ENCODE measurements at regions not wholly inside any gene's neighbourhood (a gene's known extent, or its start where the extent isn't known, plus 50 kb on each side); places are given as distances from the start of the nearest gene placed in this dataset.
"Not testable (repeated sequence)": the region's sequence is repeated elsewhere in the genome, so short reads cannot be mapped to it uniquely, and the experiment has no call there.

- intact Hi-C loops (cut with DNase I; ENCODE audit: low total_unique reads) = loop anchor here (5.0 kb wide), 1 partner anchor 171 kb away; no protein-coding TSS in a partner anchor
- H3K27ac ChIP-seq = peak overlapping the region; percentile 72 to 83
- DNase-seq (ENCODE audit: low spot score in 2 of 2) = peak in 1 of 2 donors; percentile 89
These were observed 196.0 kb downstream of the BTBD3 start for GRCh38 chr20:12113468-12114371.

GRCh38 chr20:12129114-12129513, 211.4 kb downstream of the BTBD3 start:
- intact Hi-C loops (cut with DNase I; ENCODE audit: low total_unique reads); H3K4me1 ChIP-seq; H3K27ac ChIP-seq; H3K9me3 ChIP-seq; H3K27me3 ChIP-seq; H3K36me3 ChIP-seq; DNase-seq (ENCODE audit: low spot score in 2 of 2); H3K4me3 ChIP-seq: not testable (repeated sequence)

More at GRCh38 chr20:12113468-12114371, 196.0 kb downstream of the BTBD3 start:
- no peak overlapping the region for H3K4me3 ChIP-seq
- TF ChIP-seq CTCF (IDR thresholded peaks at IDR 0.05) (no peak), POLR2A (IDR thresholded peaks at IDR 0.05) (no peak), POLR2AphosphoS5 (IDR thresholded peaks at IDR 0.05) (peak in 1 of 3 donors; percentile 60)
- no peaks in the 10 kb centered on the region for H3K27me3 ChIP-seq
- H3K36me3 ChIP-seq = no peaks in the 10 kb centered on the region
- H3K9me3 ChIP-seq = no peaks in the 10 kb centered on the region
- peaks cover 0 to 8% of the 10 kb centered on the region in 2 donors for H3K4me1 ChIP-seq

- DNase-seq (ENCODE audit: low spot score in 2 of 2); intact Hi-C loops (cut with DNase I; ENCODE audit: low total_unique reads); H3K4me1 ChIP-seq: not testable (repeated sequence)
These were observed 211.8 kb downstream of the BTBD3 start for GRCh38 chr20:12129532-12129931.

GRCh38 chr20:12130781-12131180, 213.1 kb downstream of the BTBD3 start:
- no peak overlapping the region for H3K27ac ChIP-seq
- intact Hi-C loops (cut with DNase I; ENCODE audit: low total_unique reads) = no loop called here
- no peaks in the 10 kb centered on the region for H3K36me3 ChIP-seq
- H3K4me1 ChIP-seq = no peaks in the 10 kb centered on the region
- no peak overlapping the region for H3K4me3 ChIP-seq
- no peaks in the 10 kb centered on the region for H3K9me3 ChIP-seq
- DNase-seq (ENCODE audit: low spot score in 2 of 2) = no peak
- TF ChIP-seq CTCF (IDR thresholded peaks at IDR 0.05) (no peak), POLR2A (IDR thresholded peaks at IDR 0.05) (no peak), POLR2AphosphoS5 (IDR thresholded peaks at IDR 0.05) (no peak)
- H3K27me3 ChIP-seq = no peaks in the 10 kb centered on the region

More at GRCh38 chr20:12129532-12129931, 211.8 kb downstream of the BTBD3 start:
- not testable (repeated sequence) for H3K9me3 ChIP-seq, H3K36me3 ChIP-seq, H3K4me3 ChIP-seq, H3K27ac ChIP-seq, H3K27me3 ChIP-seq

- Histone ChIP-seq H3K9me3 (peaks cover 0 to 10% of the 10 kb centered on the region in 2 donors), H3K27ac (no peak overlapping the region), H3K4me1 (no peaks in the 10 kb centered on the region), H3K4me3 (no peak overlapping the region), H3K36me3 (no peaks in the 10 kb centered on the region), H3K27me3 (no peaks in the 10 kb centered on the region)
- intact Hi-C loops (cut with DNase I; ENCODE audit: low total_unique reads) = no loop called here
- TF ChIP-seq POLR2A (IDR thresholded peaks at IDR 0.05) (no peak), POLR2AphosphoS5 (IDR thresholded peaks at IDR 0.05) (no peak), CTCF (IDR thresholded peaks at IDR 0.05) (no peak)
- no peak for DNase-seq (ENCODE audit: low spot score in 2 of 2)
These were observed 215.9 kb downstream of the BTBD3 start for GRCh38 chr20:12133553-12133952.

- H3K9me3 ChIP-seq = peaks cover 0 to 14% of the 10 kb centered on the region in 2 donors
- H3K27ac ChIP-seq; H3K4me3 ChIP-seq; H3K4me1 ChIP-seq; DNase-seq (ENCODE audit: low spot score in 2 of 2); H3K27me3 ChIP-seq; H3K36me3 ChIP-seq: not testable (repeated sequence)
- intact Hi-C loops (cut with DNase I; ENCODE audit: low total_unique reads) = loop anchor here (5.0 kb wide), 1 partner anchor 814 kb away; no protein-coding TSS in a partner anchor
These were observed 228.3 kb downstream of the BTBD3 start for GRCh38 chr20:12145951-12146350.
